Osteoblast (primary cell): ENCODE measurements at regions not wholly inside any gene's neighbourhood (a gene's known extent, or its start where the extent isn't known, plus 50 kb on each side); places are given as distances from the start of the nearest gene placed in this dataset.

ENCODE experiments used
- DNase-seq: peaks from one replicate; pipeline ENCODE4 v3.0.0; 2011; ENCODE audit warnings: low spot score, mixed read lengths; ENCODE audit not compliant: insufficient read length; ENCODE audit errors: missing footprints
- H2AFZ ChIP-seq: 2 replicates; pipeline ENCODE4 v1.6.0; 2011; ENCODE audit warnings: mild to moderate bottlenecking, low read length
- H3K27ac ChIP-seq: 2 replicates; pipeline ENCODE4 v1.5.1; 2011; ENCODE audit warnings: mild to moderate bottlenecking, low read depth, low read length, moderate library complexity
- H3K27me3 ChIP-seq: 2 replicates; pipeline ENCODE4 v1.6.0; 2012; ENCODE audit warnings: mild to moderate bottlenecking, control low read depth, inconsistent platforms, low read length, moderate library complexity; ENCODE audit not compliant: insufficient read depth
- H3K36me3 ChIP-seq: 2 replicates; pipeline ENCODE4 v1.5.1; 2011; ENCODE audit warnings: mild to moderate bottlenecking, low read length, control low read depth, moderate library complexity; ENCODE audit not compliant: insufficient read depth
- H3K4me1 ChIP-seq: 2 replicates; pipeline ENCODE4 v1.5.1; 2011; ENCODE audit warnings: mild to moderate bottlenecking, low read length, control low read depth, moderate library complexity; ENCODE audit not compliant: insufficient read depth
- H3K4me2 ChIP-seq: 2 replicates; pipeline ENCODE4 v1.6.0; 2011; ENCODE audit warnings: mild to moderate bottlenecking, low read length; ENCODE audit not compliant: insufficient read depth
- H3K4me3 ChIP-seq: fragments of 200-600 bp; sonication (generic); 3 replicates; pipeline ENCODE4 v1.5.1; 2012; ENCODE audit warnings: mild to moderate bottlenecking, low read length, inconsistent platforms; ENCODE audit not compliant: insufficient read depth
- H3K79me2 ChIP-seq: 2 replicates; pipeline ENCODE4 v1.6.0; 2012; ENCODE audit warnings: mild to moderate bottlenecking, low read length, control low read depth, inconsistent platforms; ENCODE audit not compliant: insufficient read depth
- H3K9me3 ChIP-seq: 2 replicates; pipeline ENCODE4 v1.5.1; 2011; ENCODE audit warnings: low read depth, low read length, control low read depth
- H4K20me1 ChIP-seq: 2 replicates; pipeline ENCODE4 v1.6.0; 2012; ENCODE audit warnings: mild to moderate bottlenecking, low read length, control low read depth; ENCODE audit not compliant: insufficient read depth
- TF ChIP-seq, protein P1 (sequence below): IDR thresholded peaks from 2 replicates; pipeline ENCODE4 v1.5.1; 2011; ENCODE audit warnings: mild to moderate bottlenecking, low read depth, low read length, moderate library complexity; ENCODE audit errors: extremely low read depth

DNA sequence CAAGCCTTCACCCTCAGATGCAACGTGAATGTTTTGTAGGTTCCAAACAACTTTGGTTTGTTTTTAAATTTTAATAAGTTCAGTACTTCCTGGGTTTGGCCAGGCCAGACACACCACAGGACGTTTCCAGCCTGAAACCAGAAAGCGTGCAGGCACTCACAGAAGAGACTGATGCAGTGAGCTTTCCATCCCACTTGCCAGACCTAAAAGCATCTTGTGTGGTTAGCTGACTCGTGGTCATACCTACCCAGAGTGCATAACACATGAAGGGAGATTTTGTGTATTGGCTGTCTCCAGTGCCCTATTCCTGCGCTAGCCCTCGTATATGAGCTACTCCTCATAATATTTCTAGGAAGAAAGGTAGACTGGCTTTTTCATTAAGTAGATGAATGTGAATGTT is 297.3 kb upstream of the FAR2 start:
- TF ChIP-seq, protein P1, sequence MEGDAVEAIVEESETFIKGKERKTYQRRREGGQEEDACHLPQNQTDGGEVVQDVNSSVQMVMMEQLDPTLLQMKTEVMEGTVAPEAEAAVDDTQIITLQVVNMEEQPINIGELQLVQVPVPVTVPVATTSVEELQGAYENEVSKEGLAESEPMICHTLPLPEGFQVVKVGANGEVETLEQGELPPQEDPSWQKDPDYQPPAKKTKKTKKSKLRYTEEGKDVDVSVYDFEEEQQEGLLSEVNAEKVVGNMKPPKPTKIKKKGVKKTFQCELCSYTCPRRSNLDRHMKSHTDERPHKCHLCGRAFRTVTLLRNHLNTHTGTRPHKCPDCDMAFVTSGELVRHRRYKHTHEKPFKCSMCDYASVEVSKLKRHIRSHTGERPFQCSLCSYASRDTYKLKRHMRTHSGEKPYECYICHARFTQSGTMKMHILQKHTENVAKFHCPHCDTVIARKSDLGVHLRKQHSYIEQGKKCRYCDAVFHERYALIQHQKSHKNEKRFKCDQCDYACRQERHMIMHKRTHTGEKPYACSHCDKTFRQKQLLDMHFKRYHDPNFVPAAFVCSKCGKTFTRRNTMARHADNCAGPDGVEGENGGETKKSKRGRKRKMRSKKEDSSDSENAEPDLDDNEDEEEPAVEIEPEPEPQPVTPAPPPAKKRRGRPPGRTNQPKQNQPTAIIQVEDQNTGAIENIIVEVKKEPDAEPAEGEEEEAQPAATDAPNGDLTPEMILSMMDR: no peak
- Histone ChIP-seq H2AFZ (no peak overlapping the region), H4K20me1 (no peaks in the 10 kb centered on the region), H3K36me3 (no peaks in the 10 kb centered on the region), H3K4me1 (no peaks in the 10 kb centered on the region), H3K27ac (no peak overlapping the region), H3K79me2 (no peaks in the 10 kb centered on the region), H3K4me2 (no peak overlapping the region), H3K4me3 (no peak overlapping the region), H3K9me3 (no peaks in the 10 kb centered on the region), H3K27me3 (no peaks in the 10 kb centered on the region)
- no peak for DNase-seq

- no peak overlapping the region for H3K27ac ChIP-seq
- no peak overlapping the region for H3K4me3 ChIP-seq
- no peaks in the 10 kb centered on the region for H3K27me3 ChIP-seq
- H3K4me2 ChIP-seq: no peak overlapping the region
- no peaks in the 10 kb centered on the region for H3K36me3 ChIP-seq
- H3K9me3 ChIP-seq: no peaks in the 10 kb centered on the region
- H4K20me1 ChIP-seq: no peaks in the 10 kb centered on the region
- H2AFZ ChIP-seq: no peak overlapping the region
- no peak for DNase-seq
- TF ChIP-seq, protein P1: no peak
- no peaks in the 10 kb centered on the region for H3K79me2 ChIP-seq
- H3K4me1 ChIP-seq: no peaks in the 10 kb centered on the region
Observed at GRCh38 chr12:28855761-28856310, 293.2 kb upstream of the FAR2 start.

- H3K4me1 ChIP-seq: no peaks in the 10 kb centered on the region
- H3K4me3 ChIP-seq: no peak overlapping the region
- H3K27me3 ChIP-seq: no peaks in the 10 kb centered on the region
- no peak for DNase-seq
- H3K27ac ChIP-seq: no peak overlapping the region
- no peak overlapping the region for H2AFZ ChIP-seq
- no peaks in the 10 kb centered on the region for H3K36me3 ChIP-seq
- TF ChIP-seq, protein P1: no peak
- no peak overlapping the region for H3K4me2 ChIP-seq
- H3K79me2 ChIP-seq: no peaks in the 10 kb centered on the region
- H3K9me3 ChIP-seq: no peaks in the 10 kb centered on the region
- no peaks in the 10 kb centered on the region for H4K20me1 ChIP-seq
Observed at GRCh38 chr12:28857369-28857768, 291.7 kb upstream of the FAR2 start.

DNA sequence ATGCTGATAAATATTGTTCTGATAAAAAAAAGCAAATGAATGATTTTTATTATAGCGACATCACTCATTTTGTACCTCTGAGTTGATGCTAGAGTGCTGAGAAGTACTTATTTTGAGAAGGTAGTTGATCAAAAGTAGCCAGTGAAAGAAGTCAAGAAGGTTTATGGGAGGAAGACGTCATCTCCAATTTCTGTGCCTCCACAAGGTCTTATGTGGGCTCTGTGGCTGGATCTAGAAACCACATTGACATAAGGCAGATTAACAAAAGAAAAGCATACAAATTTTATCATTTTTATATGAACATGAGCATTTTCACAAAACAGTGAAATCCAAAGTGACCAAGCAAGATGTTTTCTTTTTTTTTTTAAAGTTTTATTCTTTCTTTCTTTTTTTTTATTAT is 289.5 kb upstream of the FAR2 start:
- Histone ChIP-seq H3K27me3 (no peaks in the 10 kb centered on the region), H3K36me3 (no peaks in the 10 kb centered on the region), H3K79me2 (no peaks in the 10 kb centered on the region), H3K4me2 (no peak overlapping the region), H3K27ac (no peak overlapping the region), H4K20me1 (no peaks in the 10 kb centered on the region), H2AFZ (no peak overlapping the region), H3K9me3 (no peaks in the 10 kb centered on the region), H3K4me1 (no peaks in the 10 kb centered on the region), H3K4me3 (no peak overlapping the region)
- no peak for DNase-seq
- TF ChIP-seq, protein P1: no peak
